HEK293 (cell line): ENCODE measurements at regions not wholly inside any gene's neighbourhood (a gene's known extent, or its start where the extent isn't known, plus 50 kb on each side); places are given as distances from the start of the nearest gene placed in this dataset.

Source experiments
- CTCF ChIA-PET: fragments of 350-600 bp; formaldehyde crosslinking; extraction: SDS; loops from one replicate; lab custom pipeline; 2021; ENCODE audit warnings: antibody characterized with exemption; lab: Yijun Ruan, JAX
- POLR2A ChIA-PET: fragments of 300-600 bp; formaldehyde crosslinking; extraction: SDS; loops from one replicate; lab custom pipeline; 2020; ENCODE audit warnings: antibody characterized with exemption, inconsistent platforms; lab: Yijun Ruan, JAX
- H3K27ac ChIP-seq: fragments of 200-500 bp; sonication (Bioruptor generic); 2 replicates; pipeline ENCODE4 v1.5.1; 2014; ENCODE audit warnings: low read depth, low read length, control low read depth, inconsistent platforms; ENCODE audit errors: extremely low read depth
- H3K36me3 ChIP-seq, 2 experiments: fragments of 200-500 bp in 1 of 2; sonication (Bioruptor generic) in 1 of 2; 1 replicate in 1 of 2; 2 replicates in 1 of 2; pipeline ENCODE4 v1.5.1; 2014 to 2017; ENCODE audit warnings: inconsistent platforms in 2 of 2, low read length in 2 of 2; ENCODE audit not compliant: control insufficient read depth in 2 of 2, insufficient read depth in 1 of 2
- H3K4me1 ChIP-seq: fragments of 200-500 bp; sonication (Bioruptor generic); 2 replicates; pipeline ENCODE4 v1.5.1; 2014; ENCODE audit warnings: mild to moderate bottlenecking, low read length, inconsistent platforms; ENCODE audit not compliant: control insufficient read depth, insufficient read depth
- H3K4me3 ChIP-seq: 2 replicates; pipeline ENCODE4 v1.5.1; 2011; ENCODE audit warnings: low read depth, mild to moderate bottlenecking, control low read depth, low read length, moderate library complexity
- H3K9me3 ChIP-seq: fragments of 200-500 bp; sonication (Bioruptor generic); 2 replicates; pipeline ENCODE4 v1.5.1; 2014; ENCODE audit warnings: low read depth, low read length, inconsistent platforms; ENCODE audit not compliant: control insufficient read depth, insufficient read depth
- OVOL3 ChIP-seq: fragments of 450-650 bp; formaldehyde crosslinking; IDR thresholded peaks from 2 replicates; pipeline ENCODE4 v1.5.1; 2016; ENCODE audit warnings: missing biosample characterization, missing genetic modification characterization
- ZBTB1 ChIP-seq: fragments of 450-650 bp; formaldehyde crosslinking; IDR thresholded peaks from 2 replicates; pipeline ENCODE4 v1.5.1; 2016; ENCODE audit warnings: missing biosample characterization, missing genetic modification characterization
- ZEB2 ChIP-seq: fragments of 450-650 bp; formaldehyde crosslinking; IDR thresholded peaks from 2 replicates; pipeline ENCODE4 v1.5.1; 2016; ENCODE audit warnings: missing biosample characterization, missing genetic modification characterization
- ZIC2 ChIP-seq: fragments of 450-650 bp; formaldehyde crosslinking; IDR thresholded peaks from 2 replicates; pipeline ENCODE4 v1.5.1; 2016; ENCODE audit warnings: missing biosample characterization, missing genetic modification characterization
- ZNF146 ChIP-seq: fragments of 450-650 bp; formaldehyde crosslinking; IDR thresholded peaks from 2 replicates; pipeline ENCODE4 v1.5.1; 2016; ENCODE audit warnings: missing biosample characterization, missing genetic modification characterization
- ZNF221 ChIP-seq: fragments of 450-650 bp; formaldehyde crosslinking; IDR thresholded peaks from 2 replicates; pipeline ENCODE4 v1.5.1; 2017; ENCODE audit warnings: missing biosample characterization, missing genetic modification characterization, borderline replicate concordance
- ZNF621 ChIP-seq: fragments of 450-650 bp; formaldehyde crosslinking; IDR thresholded peaks from 2 replicates; pipeline ENCODE4 v1.5.1; 2017; ENCODE audit warnings: missing biosample characterization, missing genetic modification characterization
- ZNF677 ChIP-seq: fragments of 450-650 bp; IDR thresholded peaks from 2 replicates; pipeline ENCODE4 v1.5.0; 2018; ENCODE audit warnings: missing biosample characterization, mild to moderate bottlenecking, missing genetic modification characterization, moderate library complexity
- ZNF707 ChIP-seq: fragments of 450-650 bp; formaldehyde crosslinking; IDR thresholded peaks from 2 replicates; pipeline ENCODE4 v1.5.1; 2016; ENCODE audit warnings: missing biosample characterization, missing genetic modification characterization
- TF ChIP-seq, protein P1 (sequence below): fragments of 450-650 bp; formaldehyde crosslinking; IDR thresholded peaks from 2 replicates; pipeline ENCODE4 v1.5.1; 2016; ENCODE audit warnings: missing biosample characterization, missing genetic modification characterization
- TF ChIP-seq, protein P2 (sequence below): fragments of 450-650 bp; formaldehyde crosslinking; IDR thresholded peaks from 2 replicates; pipeline ENCODE4 v1.5.1; 2016; ENCODE audit warnings: missing biosample characterization, missing genetic modification characterization
- TF ChIP-seq, protein P3 (sequence below): fragments of 450-650 bp; formaldehyde crosslinking; IDR thresholded peaks from 2 replicates; pipeline ENCODE4 v1.5.1; 2016; ENCODE audit warnings: missing biosample characterization, missing genetic modification characterization, borderline replicate concordance

DNA sequence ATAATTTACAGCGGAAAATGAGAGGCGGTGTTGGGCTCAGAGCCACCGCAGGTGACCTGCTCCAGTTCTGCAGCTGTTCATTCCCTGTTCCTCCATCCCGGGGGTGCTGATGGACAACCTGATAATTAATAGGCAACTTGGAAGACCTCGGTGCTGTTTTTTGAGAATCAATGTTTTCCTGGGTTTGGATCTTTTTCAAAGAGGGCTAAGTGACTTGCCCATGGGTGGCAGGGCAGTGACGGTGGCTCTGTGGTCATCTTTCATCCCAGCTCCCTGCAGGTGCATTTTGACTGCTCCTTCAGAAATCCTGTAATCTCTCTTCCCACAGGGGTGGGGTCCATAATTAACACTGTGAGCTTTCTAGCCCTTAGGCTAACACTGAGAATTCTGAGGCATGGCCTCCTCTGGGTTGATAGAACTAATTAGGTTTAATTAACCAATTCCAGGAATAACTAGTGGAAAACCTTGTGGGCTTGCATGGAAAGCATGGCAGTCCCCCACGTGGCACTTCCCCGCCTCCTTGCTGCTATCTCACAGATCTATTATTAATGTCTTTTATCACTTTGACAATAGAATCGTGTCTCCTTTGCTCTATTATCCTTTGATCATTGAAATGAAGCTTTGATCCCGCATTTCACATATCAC lies 217.9 kb downstream of the GLRX3 start:
- H3K4me1 ChIP-seq = no peaks in the 10 kb centered on the region
- POLR2A ChIA-PET = no interaction called here
- CTCF ChIA-PET = no interaction called here
- H3K27ac ChIP-seq = no peak overlapping the region
- H3K36me3 ChIP-seq = no peaks in the 10 kb centered on the region
- no peaks in the 10 kb centered on the region for H3K9me3 ChIP-seq
- TF ChIP-seq ZIC2 (tag by site-specific recombination) (no peak), OVOL3 (no peak), ZNF621 (tag by site-specific recombination) (no peak), ZNF221 (tag by site-specific recombination) (no peak), ZNF707 (no peak), ZEB2 (tag by site-specific recombination) (no peak), ZNF677 (no peak), ZNF146 (tag by site-specific recombination) (no peak)
- TF ChIP-seq, protein P1, sequence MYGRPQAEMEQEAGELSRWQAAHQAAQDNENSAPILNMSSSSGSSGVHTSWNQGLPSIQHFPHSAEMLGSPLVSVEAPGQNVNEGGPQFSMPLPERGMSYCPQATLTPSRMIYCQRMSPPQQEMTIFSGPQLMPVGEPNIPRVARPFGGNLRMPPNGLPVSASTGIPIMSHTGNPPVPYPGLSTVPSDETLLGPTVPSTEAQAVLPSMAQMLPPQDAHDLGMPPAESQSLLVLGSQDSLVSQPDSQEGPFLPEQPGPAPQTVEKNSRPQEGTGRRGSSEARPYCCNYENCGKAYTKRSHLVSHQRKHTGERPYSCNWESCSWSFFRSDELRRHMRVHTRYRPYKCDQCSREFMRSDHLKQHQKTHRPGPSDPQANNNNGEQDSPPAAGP (tag by site-specific recombination) = no peak
- TF ChIP-seq, protein P2, sequence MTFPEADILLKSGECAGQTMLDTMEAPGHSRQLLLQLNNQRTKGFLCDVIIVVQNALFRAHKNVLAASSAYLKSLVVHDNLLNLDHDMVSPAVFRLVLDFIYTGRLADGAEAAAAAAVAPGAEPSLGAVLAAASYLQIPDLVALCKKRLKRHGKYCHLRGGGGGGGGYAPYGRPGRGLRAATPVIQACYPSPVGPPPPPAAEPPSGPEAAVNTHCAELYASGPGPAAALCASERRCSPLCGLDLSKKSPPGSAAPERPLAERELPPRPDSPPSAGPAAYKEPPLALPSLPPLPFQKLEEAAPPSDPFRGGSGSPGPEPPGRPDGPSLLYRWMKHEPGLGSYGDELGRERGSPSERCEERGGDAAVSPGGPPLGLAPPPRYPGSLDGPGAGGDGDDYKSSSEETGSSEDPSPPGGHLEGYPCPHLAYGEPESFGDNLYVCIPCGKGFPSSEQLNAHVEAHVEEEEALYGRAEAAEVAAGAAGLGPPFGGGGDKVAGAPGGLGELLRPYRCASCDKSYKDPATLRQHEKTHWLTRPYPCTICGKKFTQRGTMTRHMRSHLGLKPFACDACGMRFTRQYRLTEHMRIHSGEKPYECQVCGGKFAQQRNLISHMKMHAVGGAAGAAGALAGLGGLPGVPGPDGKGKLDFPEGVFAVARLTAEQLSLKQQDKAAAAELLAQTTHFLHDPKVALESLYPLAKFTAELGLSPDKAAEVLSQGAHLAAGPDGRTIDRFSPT (tag by site-specific recombination) = no peak
- H3K4me3 ChIP-seq = no peak overlapping the region

DNA sequence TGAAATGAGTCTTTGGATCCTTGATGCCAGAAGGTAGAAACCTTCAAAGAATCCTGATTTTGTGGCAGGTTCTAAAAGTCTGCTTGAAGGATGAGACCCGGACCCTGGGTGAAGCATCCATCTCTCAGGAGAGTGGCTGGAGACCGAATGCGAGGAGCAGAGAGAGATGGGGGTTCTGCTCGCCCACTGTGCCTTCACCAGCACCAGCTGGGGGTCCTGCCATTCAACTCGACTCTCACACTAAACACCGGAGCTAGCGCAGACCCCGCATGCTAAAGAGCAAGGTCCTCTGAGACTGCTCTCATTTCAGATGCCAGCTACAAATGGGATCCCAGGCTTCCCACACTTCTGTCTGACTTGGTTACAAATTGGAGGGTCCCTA lies 218.4 kb downstream of the GLRX3 start:
- POLR2A ChIA-PET = no interaction called here
- CTCF ChIA-PET = no interaction called here
- no peaks in the 10 kb centered on the region for H3K4me1 ChIP-seq

More for the DNA sequence above, 218.4 kb downstream of the GLRX3 start:
- H3K36me3 ChIP-seq = no peaks in the 10 kb centered on the region
- TF ChIP-seq, protein P3, sequence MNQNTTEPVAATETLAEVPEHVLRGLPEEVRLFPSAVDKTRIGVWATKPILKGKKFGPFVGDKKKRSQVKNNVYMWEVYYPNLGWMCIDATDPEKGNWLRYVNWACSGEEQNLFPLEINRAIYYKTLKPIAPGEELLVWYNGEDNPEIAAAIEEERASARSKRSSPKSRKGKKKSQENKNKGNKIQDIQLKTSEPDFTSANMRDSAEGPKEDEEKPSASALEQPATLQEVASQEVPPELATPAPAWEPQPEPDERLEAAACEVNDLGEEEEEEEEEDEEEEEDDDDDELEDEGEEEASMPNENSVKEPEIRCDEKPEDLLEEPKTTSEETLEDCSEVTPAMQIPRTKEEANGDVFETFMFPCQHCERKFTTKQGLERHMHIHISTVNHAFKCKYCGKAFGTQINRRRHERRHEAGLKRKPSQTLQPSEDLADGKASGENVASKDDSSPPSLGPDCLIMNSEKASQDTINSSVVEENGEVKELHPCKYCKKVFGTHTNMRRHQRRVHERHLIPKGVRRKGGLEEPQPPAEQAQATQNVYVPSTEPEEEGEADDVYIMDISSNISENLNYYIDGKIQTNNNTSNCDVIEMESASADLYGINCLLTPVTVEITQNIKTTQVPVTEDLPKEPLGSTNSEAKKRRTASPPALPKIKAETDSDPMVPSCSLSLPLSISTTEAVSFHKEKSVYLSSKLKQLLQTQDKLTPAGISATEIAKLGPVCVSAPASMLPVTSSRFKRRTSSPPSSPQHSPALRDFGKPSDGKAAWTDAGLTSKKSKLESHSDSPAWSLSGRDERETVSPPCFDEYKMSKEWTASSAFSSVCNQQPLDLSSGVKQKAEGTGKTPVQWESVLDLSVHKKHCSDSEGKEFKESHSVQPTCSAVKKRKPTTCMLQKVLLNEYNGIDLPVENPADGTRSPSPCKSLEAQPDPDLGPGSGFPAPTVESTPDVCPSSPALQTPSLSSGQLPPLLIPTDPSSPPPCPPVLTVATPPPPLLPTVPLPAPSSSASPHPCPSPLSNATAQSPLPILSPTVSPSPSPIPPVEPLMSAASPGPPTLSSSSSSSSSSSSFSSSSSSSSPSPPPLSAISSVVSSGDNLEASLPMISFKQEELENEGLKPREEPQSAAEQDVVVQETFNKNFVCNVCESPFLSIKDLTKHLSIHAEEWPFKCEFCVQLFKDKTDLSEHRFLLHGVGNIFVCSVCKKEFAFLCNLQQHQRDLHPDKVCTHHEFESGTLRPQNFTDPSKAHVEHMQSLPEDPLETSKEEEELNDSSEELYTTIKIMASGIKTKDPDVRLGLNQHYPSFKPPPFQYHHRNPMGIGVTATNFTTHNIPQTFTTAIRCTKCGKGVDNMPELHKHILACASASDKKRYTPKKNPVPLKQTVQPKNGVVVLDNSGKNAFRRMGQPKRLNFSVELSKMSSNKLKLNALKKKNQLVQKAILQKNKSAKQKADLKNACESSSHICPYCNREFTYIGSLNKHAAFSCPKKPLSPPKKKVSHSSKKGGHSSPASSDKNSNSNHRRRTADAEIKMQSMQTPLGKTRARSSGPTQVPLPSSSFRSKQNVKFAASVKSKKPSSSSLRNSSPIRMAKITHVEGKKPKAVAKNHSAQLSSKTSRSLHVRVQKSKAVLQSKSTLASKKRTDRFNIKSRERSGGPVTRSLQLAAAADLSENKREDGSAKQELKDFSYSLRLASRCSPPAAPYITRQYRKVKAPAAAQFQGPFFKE (tag by site-specific recombination) = no peak
- no peak for TF ChIP-seq ZBTB1 (tag by site-specific recombination)
- TF ChIP-seq, all 188 proteins: peak for 0
- Histone ChIP-seq H3K4me3 (no peak overlapping the region), H3K9me3 (no peaks in the 10 kb centered on the region), H3K27ac (no peak overlapping the region)
